IPS-20b (cell line): ENCODE measurements at regions not wholly inside any gene's neighbourhood (a gene's known extent, or its start where the extent isn't known, plus 50 kb on each side); places are given as distances from the start of the nearest gene placed in this dataset.

Experiments
- H3K27ac ChIP-seq: one replicate; pipeline ENCODE4 v1.5.1; 2013; ENCODE audit warnings: low read length
- H3K27me3 ChIP-seq: 2 replicates; pipeline ENCODE4 v1.6.1; 2013; ENCODE audit warnings: mild to moderate bottlenecking, low read length, inconsistent platforms; ENCODE audit not compliant: insufficient read depth
- H3K36me3 ChIP-seq: 2 replicates; pipeline ENCODE4 v1.6.1; 2013; ENCODE audit warnings: low read depth, mild to moderate bottlenecking, inconsistent platforms, low read length, moderate library complexity; ENCODE audit not compliant: insufficient read depth
- H3K4me1 ChIP-seq: 2 replicates; pipeline ENCODE4 v1.6.1; 2013; ENCODE audit warnings: mild to moderate bottlenecking, control low read depth, inconsistent platforms, low read length, moderate library complexity; ENCODE audit not compliant: insufficient read depth
- H3K4me3 ChIP-seq: 2 replicates; pipeline ENCODE4 v1.5.1; 2013; ENCODE audit warnings: mild to moderate bottlenecking, low read length, inconsistent platforms
- H3K9ac ChIP-seq: 2 replicates; pipeline ENCODE4 v1.6.1; 2013; ENCODE audit warnings: low read depth, mild to moderate bottlenecking, inconsistent platforms, low read length, moderate library complexity
- H3K9me3 ChIP-seq: 2 replicates; pipeline ENCODE4 v1.6.1; 2013; ENCODE audit warnings: mild to moderate bottlenecking, low read depth, low read length, inconsistent platforms; ENCODE audit not compliant: insufficient read depth

DNA sequence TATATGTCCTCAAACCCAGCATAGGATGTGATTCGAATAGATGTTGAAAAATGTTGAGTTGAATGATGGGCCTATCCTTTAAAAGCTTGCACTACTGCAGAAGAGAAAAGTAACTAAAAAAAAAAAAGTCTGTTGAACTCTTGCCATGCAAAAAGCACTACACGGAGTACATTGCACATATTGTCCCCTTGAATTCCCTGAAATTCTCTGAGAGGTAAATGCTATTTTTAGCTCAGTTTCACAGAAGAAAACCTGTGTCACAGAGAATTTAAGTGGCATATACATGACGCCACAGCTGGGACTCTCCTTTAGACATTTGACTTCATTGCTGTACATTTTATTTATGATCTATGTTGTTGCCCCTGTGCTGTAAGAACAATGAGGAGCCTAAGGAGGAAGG lies 583.8 kb downstream of the SOX6 start:
- Histone ChIP-seq H3K27ac (no peak overlapping the region), H3K9ac (no peak overlapping the region), H3K9me3 (no peaks in the 10 kb centered on the region), H3K4me3 (no peak overlapping the region), H3K27me3 (no peaks in the 10 kb centered on the region), H3K36me3 (no peaks in the 10 kb centered on the region), H3K4me1 (no peaks in the 10 kb centered on the region)

DNA sequence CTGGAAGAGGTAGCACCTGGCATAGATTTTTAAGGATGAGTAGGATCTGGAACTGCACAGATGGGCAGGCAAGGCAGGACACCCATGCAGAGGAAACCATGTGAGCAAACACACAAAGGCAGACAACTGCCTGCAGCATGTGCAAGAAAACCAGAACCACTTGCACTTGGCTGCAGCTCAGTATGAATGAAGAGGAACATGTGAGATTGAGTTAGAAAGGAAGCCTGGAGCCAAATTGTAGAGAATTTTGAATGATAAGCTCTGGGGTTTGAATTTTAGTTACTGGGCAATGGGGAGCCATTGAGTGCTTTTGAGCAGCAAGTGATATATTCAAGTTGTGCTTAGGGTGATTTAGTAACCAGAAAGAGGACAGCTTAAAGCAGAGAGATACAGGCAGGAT lies 583.4 kb downstream of the SOX6 start:
- H3K4me3 ChIP-seq, result no peak overlapping the region
- no peak overlapping the region for H3K27ac ChIP-seq
- no peaks in the 10 kb centered on the region for H3K36me3 ChIP-seq
- H3K27me3 ChIP-seq, result no peaks in the 10 kb centered on the region
- H3K9me3 ChIP-seq, result no peaks in the 10 kb centered on the region
- H3K9ac ChIP-seq, result no peak overlapping the region
- H3K4me1 ChIP-seq, result no peaks in the 10 kb centered on the region

DNA sequence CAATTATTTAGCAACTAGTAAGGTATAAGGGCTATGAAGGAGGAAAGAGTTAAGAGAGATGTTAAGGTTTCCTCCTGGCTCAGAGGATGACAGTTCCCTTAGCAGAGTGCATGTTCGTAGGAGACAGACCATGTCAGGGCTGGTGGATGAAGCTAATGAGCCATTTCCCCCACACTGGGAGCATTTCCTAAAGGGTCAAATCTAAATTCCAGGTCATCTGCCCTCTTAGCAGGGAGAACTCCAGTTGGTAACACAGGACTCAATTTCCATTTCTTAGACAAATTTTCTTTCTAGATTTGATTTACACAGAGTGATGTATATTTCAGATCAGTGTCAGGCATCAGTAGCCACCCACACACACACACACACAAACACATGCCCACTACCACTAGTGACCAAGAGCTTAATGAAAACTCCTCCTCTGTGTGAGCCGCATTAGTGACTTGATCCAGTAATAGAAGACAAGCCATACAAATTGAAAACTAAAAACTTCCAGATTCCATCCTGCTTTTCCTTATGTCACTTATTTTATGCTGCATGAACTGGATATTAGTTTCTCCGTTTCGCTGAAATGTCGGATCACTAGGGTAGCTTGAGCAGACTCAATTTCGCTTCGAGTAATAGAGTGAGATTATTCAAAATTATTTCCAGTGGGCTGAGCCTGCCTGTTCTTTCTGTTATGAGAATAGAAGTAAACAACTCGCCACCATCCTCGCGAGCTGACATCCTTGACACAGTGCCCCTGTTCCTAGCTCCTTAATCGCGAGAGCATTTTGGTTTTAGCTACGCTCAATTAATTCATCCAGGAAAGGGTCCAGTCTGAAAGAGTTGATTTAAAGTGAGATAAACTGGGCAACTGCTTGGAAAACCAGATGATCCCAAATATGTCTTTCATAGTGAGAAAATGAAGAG lies 582.6 kb downstream of the SOX6 start:
- no peak overlapping the region for H3K9ac ChIP-seq

DNA sequence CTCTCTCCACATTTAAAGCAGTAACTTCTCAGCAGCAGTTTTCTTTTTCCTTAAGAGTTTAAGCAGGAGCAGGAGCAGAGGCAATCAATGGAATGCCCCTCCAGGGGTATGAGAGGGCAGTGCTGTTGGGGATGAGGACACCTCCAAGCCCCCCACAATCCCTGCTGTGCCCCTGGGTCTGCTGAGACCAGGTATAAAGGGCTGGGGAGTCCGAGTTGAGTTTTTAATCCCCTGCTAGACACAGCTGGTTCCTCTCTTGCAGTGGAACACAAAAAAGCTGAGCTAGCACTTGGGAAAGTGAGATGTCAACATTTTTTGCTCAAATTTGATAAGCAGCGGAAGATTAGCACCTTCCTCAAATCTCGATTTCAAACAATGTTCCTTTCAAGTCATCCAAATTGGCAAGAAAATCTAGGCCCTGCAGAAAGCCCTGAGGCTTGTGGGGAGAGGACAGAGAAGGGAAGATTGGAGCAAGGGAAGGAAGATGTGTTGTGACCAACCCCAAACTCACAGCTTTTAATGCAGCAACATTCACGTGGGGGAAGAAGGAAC lies 581.9 kb downstream of the SOX6 start:
- Histone ChIP-seq H3K9me3 (no peaks in the 10 kb centered on the region), H3K27me3 (no peaks in the 10 kb centered on the region), H3K9ac (no peak overlapping the region), H3K4me1 (no peaks in the 10 kb centered on the region), H3K27ac (no peak overlapping the region), H3K36me3 (no peaks in the 10 kb centered on the region), H3K4me3 (no peak overlapping the region)

More for the DNA sequence above, 582.6 kb downstream of the SOX6 start:
- Histone ChIP-seq H3K36me3 (no peaks in the 10 kb centered on the region), H3K4me3 (no peak overlapping the region), H3K9me3 (no peaks in the 10 kb centered on the region), H3K27ac (no peak overlapping the region), H3K4me1 (no peaks in the 10 kb centered on the region), H3K27me3 (no peaks in the 10 kb centered on the region)

DNA sequence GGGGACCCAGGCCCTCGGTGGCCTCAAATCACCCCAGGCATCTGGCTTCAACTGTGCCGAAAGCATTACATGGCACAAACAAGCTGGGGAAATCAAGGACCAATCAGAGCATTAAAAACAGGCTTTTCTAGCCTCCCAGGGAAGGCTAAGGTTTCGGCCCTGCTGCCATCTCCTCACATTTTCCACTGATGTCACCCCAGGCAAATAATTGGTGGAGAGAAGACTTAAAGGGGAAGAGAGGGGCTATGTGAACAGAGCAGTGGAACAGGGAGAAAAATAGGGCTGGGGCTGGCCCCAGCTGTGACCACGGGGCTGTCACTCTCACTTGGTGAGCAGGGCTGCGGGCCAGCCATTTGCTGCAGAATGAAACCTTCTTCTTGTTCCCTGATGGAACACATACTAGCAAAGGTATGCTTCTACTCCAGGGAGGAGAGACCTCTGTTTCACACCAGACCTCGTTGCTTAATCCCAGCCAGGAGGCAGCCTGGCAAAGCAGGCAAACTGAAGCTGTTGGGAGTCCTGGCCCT lies 581.3 kb downstream of the SOX6 start:
- Histone ChIP-seq H3K27me3 (no peaks in the 10 kb centered on the region), H3K9ac (no peak overlapping the region), H3K9me3 (no peaks in the 10 kb centered on the region), H3K36me3 (no peaks in the 10 kb centered on the region), H3K4me1 (no peaks in the 10 kb centered on the region), H3K27ac (no peak overlapping the region), H3K4me3 (no peak overlapping the region)

DNA sequence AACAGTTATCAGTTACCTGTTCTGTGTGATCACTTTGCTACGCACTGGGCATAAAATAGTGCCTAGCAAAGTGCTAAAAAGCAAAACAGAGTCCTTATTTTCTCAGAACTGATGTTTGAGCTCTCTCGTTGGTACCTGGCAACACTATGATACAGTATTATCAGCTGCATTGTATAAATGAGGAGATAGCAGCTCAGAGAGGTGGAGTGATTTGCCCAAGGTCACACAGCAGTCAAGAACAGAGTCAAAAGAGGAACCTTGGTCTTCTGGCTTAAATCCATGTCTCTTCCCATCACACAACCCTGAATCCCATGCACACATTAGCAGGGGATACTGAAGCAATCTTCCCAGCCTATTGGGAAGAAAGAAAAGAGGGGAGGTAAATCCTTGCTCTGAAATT lies 580.5 kb downstream of the SOX6 start:
- Histone ChIP-seq H3K27ac (no peak overlapping the region), H3K27me3 (no peaks in the 10 kb centered on the region), H3K36me3 (no peaks in the 10 kb centered on the region), H3K9me3 (no peaks in the 10 kb centered on the region), H3K4me1 (no peaks in the 10 kb centered on the region), H3K4me3 (no peak overlapping the region), H3K9ac (no peak overlapping the region)

DNA sequence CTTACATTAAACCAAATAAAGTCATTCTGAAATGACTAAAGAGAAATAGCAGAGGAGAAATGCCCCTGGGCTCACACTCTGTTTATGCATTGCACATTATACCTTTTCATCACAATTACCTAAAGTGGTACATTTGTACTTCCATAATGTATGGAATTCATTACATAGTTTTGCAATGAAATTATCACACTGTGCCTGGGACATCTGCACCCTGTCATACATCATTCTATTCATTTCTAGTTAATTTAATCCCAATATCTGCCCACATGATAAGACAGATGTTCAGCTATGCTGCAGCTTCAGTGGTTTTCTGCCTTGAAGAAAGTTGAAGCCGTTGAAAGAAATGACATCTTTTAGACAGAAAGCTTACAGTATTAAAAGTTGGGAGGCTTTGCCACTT lies 580.0 kb downstream of the SOX6 start:
- Histone ChIP-seq H3K36me3 (no peaks in the 10 kb centered on the region), H3K9me3 (no peaks in the 10 kb centered on the region), H3K27me3 (no peaks in the 10 kb centered on the region), H3K4me3 (no peak overlapping the region), H3K4me1 (no peaks in the 10 kb centered on the region), H3K27ac (no peak overlapping the region), H3K9ac (no peak overlapping the region)

DNA sequence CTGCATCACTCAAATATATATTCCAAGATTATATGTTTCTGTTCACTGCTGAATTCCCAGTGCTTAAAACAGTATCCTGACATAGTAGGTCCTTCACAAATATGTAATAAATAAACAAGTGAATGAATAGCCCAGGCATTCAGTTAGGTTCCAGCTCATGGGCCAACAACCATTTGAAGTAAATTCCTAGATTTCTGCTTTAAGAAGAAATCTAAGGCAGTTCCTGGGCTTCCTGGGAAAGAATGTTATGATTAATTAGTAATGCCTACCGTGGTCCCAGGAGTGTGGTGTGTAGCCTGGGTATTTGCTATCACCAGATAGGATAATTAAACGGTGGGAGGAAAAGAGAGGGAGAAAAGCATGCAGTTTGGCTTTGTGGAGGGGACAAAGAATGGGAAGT lies 576.8 kb downstream of the SOX6 start:
- Histone ChIP-seq H3K9ac (no peak overlapping the region), H3K27me3 (no peaks in the 10 kb centered on the region), H3K27ac (no peak overlapping the region), H3K4me3 (no peak overlapping the region), H3K4me1 (no peaks in the 10 kb centered on the region), H3K36me3 (no peaks in the 10 kb centered on the region), H3K9me3 (no peaks in the 10 kb centered on the region)

DNA sequence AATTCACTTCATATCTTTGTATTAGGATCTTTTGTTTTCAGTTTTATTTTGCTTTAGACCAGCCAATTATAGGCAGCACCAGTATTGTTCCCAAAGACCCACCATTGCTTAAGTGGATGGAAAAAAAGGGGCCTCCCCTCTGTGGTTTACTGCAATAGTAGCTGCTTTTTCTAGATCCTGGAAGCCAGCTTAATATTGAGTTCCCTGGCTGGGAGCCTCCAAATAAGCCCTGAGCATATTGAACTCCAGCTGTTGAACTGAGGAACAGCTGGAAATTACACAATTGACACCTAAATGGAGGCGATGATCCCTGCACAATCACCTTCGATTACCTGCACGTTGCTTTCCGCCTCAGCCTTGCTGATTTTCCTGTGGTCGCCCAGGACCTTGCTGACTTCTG lies 576.0 kb downstream of the SOX6 start:
- Histone ChIP-seq H3K27ac (no peak overlapping the region), H3K27me3 (no peaks in the 10 kb centered on the region), H3K9ac (no peak overlapping the region), H3K36me3 (no peaks in the 10 kb centered on the region), H3K9me3 (no peaks in the 10 kb centered on the region), H3K4me3 (no peak overlapping the region), H3K4me1 (no peaks in the 10 kb centered on the region)

DNA sequence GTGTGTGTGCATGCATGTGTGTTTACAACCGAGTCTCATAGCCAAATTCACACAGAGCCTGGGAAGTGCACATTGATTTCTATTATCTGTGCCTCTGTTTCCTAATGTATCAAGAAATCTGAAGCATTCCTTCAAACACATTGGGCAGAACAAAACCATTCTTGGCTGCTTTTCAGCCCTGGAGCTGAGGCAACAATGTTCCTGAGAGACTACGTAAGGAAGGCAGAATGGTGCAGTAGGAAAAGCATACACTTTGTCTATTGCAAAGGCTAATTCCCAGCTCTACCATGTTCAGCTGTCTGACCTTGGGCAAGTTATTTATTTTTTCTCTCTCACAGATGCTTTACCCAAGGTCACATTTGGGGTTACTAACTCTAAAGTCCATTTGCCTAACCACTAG lies 575.5 kb downstream of the SOX6 start:
- no peaks in the 10 kb centered on the region for H3K27me3 ChIP-seq
- H3K4me3 ChIP-seq, result no peak overlapping the region
- no peaks in the 10 kb centered on the region for H3K9me3 ChIP-seq
- H3K4me1 ChIP-seq, result no peaks in the 10 kb centered on the region
- H3K9ac ChIP-seq, result no peak overlapping the region
- no peaks in the 10 kb centered on the region for H3K36me3 ChIP-seq
- no peak overlapping the region for H3K27ac ChIP-seq

DNA sequence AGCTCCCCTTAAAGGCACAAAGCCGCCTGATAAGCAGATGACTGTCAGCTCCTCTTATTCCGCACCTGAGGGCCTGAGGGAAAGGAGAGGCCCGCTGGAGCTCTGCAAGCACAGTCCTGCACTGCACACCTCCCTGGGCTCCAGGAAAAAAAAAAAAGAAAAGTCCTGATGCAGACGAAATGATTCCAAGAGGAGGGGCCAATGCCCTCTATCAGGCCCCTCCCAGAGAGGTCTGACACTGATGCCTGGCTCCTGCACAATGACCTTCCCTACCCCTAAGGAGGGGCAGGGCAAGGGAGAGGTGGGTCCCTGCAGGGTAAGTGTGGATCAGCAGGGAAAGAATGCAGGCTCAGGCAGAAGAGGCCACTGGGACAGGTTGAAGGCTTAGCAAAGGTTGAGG lies 572.7 kb downstream of the SOX6 start:
- Histone ChIP-seq H3K36me3 (no peaks in the 10 kb centered on the region), H3K9me3 (no peaks in the 10 kb centered on the region), H3K4me1 (no peaks in the 10 kb centered on the region), H3K4me3 (no peak overlapping the region), H3K9ac (no peak overlapping the region), H3K27ac (no peak overlapping the region), H3K27me3 (no peaks in the 10 kb centered on the region)
